Choroid plexus epithelial cell (primary cell): ENCODE measurements at regions not wholly inside any gene's neighbourhood (a gene's known extent, or its start where the extent isn't known, plus 50 kb on each side); places are given as distances from the start of the nearest gene placed in this dataset.

Experiments used
- DNase-seq: peaks from one replicate; pipeline ENCODE4 v3.0.0-alpha.2; 2010; ENCODE audit warnings: low read depth
- H3K4me3 ChIP-seq: 2 replicates; pipeline ENCODE4 v1.5.1; 2011; ENCODE audit warnings: low read depth, mild to moderate bottlenecking, control low read depth, low read length, moderate library complexity
- TF ChIP-seq, protein P1 (sequence below): conservative IDR thresholded peaks from 2 replicates; pipeline ENCODE4 v1.5.1; 2011; ENCODE audit warnings: low read depth, mild to moderate bottlenecking, control low read depth, inconsistent platforms, low read length, moderate library complexity

DNA sequence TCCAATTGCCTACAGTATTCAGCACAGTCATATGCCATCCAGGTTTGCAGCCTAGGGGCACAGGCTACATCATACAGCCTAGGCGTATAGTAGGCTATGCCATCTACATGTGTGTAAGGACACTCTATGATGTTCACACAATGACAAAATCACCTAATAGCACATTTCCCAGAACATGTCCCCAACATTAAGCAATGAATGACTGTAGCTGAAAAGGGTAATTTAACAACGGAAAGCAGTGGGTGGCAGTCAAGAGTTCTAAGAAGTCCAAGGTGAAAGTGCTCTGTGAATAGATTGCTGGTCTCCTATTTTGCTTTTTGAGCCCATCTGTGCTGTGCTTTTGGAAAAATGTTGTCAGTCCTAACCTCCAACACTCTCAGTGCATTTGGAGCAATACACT lies 162.6 kb downstream of the KLF6 start:
- no peak for DNase-seq
- no peak overlapping the region for H3K4me3 ChIP-seq
- TF ChIP-seq, protein P1, sequence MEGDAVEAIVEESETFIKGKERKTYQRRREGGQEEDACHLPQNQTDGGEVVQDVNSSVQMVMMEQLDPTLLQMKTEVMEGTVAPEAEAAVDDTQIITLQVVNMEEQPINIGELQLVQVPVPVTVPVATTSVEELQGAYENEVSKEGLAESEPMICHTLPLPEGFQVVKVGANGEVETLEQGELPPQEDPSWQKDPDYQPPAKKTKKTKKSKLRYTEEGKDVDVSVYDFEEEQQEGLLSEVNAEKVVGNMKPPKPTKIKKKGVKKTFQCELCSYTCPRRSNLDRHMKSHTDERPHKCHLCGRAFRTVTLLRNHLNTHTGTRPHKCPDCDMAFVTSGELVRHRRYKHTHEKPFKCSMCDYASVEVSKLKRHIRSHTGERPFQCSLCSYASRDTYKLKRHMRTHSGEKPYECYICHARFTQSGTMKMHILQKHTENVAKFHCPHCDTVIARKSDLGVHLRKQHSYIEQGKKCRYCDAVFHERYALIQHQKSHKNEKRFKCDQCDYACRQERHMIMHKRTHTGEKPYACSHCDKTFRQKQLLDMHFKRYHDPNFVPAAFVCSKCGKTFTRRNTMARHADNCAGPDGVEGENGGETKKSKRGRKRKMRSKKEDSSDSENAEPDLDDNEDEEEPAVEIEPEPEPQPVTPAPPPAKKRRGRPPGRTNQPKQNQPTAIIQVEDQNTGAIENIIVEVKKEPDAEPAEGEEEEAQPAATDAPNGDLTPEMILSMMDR = no peak

- no peak for DNase-seq
- no peak overlapping the region for H3K4me3 ChIP-seq
- TF ChIP-seq, protein P1 = no peak
Measured at GRCh38 chr10:3620818-3621217, 164.2 kb downstream of the KLF6 start.

DNA sequence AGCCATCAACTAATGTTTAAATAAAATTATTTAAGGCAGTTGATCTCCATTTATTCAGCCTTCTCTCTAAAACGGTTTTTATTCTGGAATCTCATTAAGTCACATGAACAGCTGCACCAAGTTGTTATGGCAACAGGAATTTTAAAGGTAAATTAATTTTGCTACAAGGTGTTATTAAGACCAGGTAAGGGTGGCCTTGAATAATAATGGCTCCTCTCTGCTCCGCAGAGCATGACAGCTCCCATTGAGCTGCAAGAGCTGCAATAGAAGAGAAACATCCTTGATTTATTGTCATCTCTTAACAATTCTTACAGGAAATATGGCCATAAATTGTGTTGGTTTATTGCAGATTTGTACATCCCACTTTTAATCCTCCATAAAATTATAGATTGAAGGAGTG lies 165.8 kb downstream of the KLF6 start:
- DNase-seq = no peak
- TF ChIP-seq, protein P1 = no peak

DNA sequence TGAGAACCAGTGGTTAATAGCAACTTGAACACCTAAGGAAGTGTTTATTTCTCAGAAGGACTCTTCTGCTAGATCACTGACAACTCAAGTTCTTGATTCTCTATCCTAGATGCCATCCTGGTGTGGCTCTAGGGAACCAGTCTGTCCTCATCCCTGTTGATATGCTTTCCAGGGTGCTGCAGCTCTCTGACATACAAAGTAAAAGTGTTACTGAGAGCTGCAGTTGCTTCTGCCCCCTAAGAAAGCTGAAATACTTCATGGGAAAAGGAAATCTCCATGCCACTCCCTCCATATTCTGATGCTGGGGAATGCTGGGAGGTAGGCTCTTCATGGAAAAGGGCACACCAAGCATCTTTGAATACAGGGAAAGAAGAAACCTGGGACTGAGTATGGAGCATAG lies 168.1 kb downstream of the KLF6 start:
- DNase-seq = no peak
- TF ChIP-seq, protein P1 = no peak

More for the DNA sequence above, 165.8 kb downstream of the KLF6 start:
- no peak overlapping the region for H3K4me3 ChIP-seq

DNA sequence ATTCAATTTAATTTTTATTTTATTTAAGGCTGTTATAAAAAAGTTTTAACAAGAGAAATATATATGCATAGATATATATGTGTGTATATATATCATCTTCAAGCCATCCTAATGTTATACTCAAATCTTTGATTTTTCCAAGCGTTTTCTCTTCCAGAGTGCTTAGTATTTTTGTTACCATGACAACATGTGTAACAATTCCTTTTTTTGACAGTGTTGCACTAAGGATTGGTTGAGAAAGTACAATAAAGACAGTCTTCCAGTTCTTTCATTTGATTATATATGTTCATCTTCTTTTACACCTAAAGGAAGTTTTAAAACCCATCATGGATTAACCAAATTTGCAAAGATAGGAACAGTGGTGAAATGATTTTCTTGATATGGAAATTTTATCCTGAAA lies 171.7 kb downstream of the KLF6 start:
- no peak for DNase-seq
- TF ChIP-seq, protein P1 = no peak
- no peak overlapping the region for H3K4me3 ChIP-seq

More for the DNA sequence above, 168.1 kb downstream of the KLF6 start:
- H3K4me3 ChIP-seq = no peak overlapping the region

DNA sequence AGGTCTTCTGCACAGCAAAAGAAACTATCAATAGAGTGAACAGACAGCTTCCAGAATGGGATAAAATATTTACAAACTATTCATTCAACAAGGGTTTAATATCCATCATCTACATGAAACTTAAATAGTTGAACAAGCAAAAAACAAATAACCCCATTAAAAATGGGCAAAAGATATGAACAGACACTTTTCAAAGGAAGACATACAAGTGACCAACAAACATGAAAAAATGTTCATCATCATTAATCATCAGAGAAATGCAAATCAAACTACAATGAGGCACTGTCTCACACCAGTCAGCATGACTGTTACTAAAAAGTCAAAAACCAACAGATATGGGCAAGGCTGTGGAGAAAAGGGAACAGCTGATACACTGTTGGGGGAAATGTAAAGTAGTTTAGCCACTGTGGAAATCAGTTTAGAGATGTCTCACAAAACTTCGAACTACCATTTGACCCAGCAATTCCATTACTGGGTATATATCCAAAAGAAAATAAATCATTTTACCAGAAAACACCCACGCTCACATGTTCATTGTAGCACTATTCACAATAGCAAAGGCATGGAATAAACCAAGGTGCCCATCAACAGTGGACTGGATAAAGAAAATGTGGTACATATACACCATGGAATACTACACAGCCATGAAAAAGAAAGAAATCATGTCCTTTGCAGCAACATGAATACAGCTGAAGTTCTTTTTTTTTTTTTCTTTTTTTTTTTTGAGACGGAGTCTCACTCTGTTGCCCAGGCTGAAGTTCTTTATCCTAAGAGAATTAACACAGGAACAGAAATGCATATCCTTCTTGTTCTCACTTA lies 172.6 kb downstream of the KLF6 start:
- H3K4me3 ChIP-seq = no peak overlapping the region
- TF ChIP-seq, protein P1 = no peak
- no peak for DNase-seq

- H3K4me3 ChIP-seq = no peak overlapping the region
- TF ChIP-seq, protein P1 = no peak
- DNase-seq = no peak
Measured at GRCh38 chr10:3606309-3606708, 178.7 kb downstream of the KLF6 start.
